ENCODE measurements at regions not wholly inside any gene's neighbourhood (a gene's known extent, or its start where the extent isn't known, plus 50 kb on each side); places are given as distances from the start of the nearest gene placed in this dataset.

DNA sequence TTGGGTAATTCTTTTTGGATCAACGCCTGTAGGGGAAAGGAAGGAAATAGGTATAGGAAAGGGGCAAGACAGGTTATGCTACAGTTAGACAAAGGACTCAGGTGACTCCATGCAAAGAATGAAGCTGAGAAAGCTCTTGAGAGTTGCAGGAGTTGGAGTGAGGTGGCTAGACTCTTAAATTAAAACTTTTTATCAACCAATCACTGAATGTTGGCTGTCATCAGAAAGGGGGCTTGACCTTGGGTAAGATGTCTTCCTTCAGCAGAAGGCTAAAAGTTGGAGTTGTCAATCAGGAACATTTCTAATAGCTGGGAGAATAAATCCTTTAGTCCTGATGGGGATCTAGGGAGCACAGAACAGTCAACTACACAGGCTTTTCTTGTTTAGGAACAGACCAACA, 595.4 kb downstream of the SLC16A7 start:
- Histone ChIP-seq H3K27ac (no peak overlapping the region), H3K36me3 (no peaks in the 10 kb centered on the region), H3K27me3 (no peaks in the 10 kb centered on the region), H3K9me3 (no peaks in the 10 kb centered on the region), H3K4me3 (ENCODE audit: low read depth in 1 of 2, low read length in 1 of 2) (no peak overlapping the region), H3K4me1 (ENCODE audit: control insufficient read depth in 1 of 2, insufficient read depth in 1 of 2, low read depth in 1 of 2, low read length in 1 of 2) (no peaks in the 10 kb centered on the region)
- TF ChIP-seq, protein P1, sequence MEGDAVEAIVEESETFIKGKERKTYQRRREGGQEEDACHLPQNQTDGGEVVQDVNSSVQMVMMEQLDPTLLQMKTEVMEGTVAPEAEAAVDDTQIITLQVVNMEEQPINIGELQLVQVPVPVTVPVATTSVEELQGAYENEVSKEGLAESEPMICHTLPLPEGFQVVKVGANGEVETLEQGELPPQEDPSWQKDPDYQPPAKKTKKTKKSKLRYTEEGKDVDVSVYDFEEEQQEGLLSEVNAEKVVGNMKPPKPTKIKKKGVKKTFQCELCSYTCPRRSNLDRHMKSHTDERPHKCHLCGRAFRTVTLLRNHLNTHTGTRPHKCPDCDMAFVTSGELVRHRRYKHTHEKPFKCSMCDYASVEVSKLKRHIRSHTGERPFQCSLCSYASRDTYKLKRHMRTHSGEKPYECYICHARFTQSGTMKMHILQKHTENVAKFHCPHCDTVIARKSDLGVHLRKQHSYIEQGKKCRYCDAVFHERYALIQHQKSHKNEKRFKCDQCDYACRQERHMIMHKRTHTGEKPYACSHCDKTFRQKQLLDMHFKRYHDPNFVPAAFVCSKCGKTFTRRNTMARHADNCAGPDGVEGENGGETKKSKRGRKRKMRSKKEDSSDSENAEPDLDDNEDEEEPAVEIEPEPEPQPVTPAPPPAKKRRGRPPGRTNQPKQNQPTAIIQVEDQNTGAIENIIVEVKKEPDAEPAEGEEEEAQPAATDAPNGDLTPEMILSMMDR (IDR thresholded peaks at IDR 0.05): no peak

DNA sequence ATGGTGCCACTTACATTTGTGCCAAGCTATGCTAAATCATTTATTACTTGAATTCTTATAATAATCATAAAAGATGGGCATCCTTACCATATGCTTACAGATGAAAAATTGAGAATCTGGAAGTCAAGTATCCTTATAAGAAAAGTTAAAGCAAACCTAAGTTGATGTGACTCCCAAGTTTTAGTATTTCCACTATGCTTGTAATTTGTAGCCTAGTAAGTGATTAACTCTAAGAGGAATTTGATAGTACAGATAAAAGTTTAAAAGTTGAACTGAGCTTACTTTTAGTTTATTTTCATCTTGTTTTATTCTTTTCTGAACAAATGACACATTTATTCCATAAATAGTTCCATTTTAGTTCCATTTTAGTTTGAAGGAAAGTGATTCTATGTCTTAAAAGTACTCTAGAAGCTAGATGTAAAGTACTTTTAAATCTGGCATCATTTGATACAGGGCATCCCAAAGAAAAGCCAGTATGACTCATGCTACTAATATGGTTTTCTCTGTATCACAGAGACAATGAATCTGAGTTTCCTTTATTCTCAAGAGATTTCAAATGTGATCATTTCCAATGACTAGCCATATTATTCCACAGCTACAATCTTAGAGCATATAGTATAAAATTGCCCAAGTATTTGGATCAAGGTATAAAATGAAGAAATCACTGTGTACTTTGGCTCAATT, 596.0 kb downstream of the SLC16A7 start:
- TF ChIP-seq, protein P1 (IDR thresholded peaks at IDR 0.05): no peak
- Histone ChIP-seq H3K27me3 (no peaks in the 10 kb centered on the region), H3K9me3 (no peaks in the 10 kb centered on the region), H3K36me3 (no peaks in the 10 kb centered on the region), H3K4me3 (ENCODE audit: low read depth in 1 of 2, low read length in 1 of 2) (no peak overlapping the region), H3K27ac (no peak overlapping the region), H3K4me1 (ENCODE audit: control insufficient read depth in 1 of 2, insufficient read depth in 1 of 2, low read depth in 1 of 2, low read length in 1 of 2) (no peaks in the 10 kb centered on the region)

DNA sequence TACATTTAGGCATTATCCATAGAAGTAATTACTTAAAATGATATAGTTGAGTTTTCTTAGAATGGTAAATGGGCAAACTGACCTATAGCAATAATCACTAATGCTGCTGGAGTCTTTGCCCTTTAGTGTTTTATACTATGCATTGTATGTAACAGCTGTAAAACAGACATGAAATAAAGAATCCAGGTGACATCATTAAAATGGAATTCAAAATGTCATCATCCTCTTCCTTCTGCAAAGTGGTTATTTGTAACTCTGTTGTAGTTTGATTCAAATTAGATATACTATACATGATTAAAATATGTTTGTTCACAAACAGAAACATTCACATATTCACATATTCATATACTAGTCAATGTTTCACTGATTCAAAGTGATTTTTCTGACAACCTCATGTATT, 598.8 kb downstream of the SLC16A7 start:
- Histone ChIP-seq H3K27ac (no peak overlapping the region), H3K4me1 (ENCODE audit: control insufficient read depth in 1 of 2, insufficient read depth in 1 of 2, low read depth in 1 of 2, low read length in 1 of 2) (no peaks in the 10 kb centered on the region), H3K27me3 (no peaks in the 10 kb centered on the region), H3K36me3 (no peaks in the 10 kb centered on the region), H3K4me3 (ENCODE audit: low read depth in 1 of 2, low read length in 1 of 2) (no peak overlapping the region), H3K9me3 (no peaks in the 10 kb centered on the region)
- TF ChIP-seq, protein P1 (IDR thresholded peaks at IDR 0.05): no peak

DNA sequence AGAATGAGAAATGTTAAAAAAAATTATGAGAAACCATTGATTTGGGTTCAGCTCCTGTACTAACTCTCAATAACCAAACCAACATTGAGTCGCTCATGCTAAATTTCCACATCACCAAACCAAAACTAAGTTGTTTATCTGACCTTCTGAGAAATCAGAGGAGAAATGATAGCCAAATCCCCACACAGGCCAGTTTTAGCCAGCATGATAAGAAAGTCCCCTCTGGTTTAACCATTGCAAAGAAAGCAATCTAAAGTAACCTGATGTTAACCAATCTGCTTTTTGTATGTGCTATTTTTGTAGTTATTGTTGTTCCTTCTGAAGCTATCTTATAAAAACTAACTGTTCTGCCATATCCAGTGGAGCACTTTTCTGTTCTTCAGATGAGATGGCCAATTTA, 599.7 kb downstream of the SLC16A7 start:
- TF ChIP-seq, protein P1 (IDR thresholded peaks at IDR 0.05): no peak
- H3K9me3 ChIP-seq: no peaks in the 10 kb centered on the region
- H3K36me3 ChIP-seq: no peaks in the 10 kb centered on the region
- H3K27me3 ChIP-seq: no peaks in the 10 kb centered on the region
- H3K4me1 ChIP-seq (ENCODE audit: control insufficient read depth in 1 of 2, insufficient read depth in 1 of 2, low read depth in 1 of 2, low read length in 1 of 2): no peaks in the 10 kb centered on the region
- H3K4me3 ChIP-seq (ENCODE audit: low read depth in 1 of 2, low read length in 1 of 2): no peak overlapping the region
- H3K27ac ChIP-seq: no peak overlapping the region

DNA sequence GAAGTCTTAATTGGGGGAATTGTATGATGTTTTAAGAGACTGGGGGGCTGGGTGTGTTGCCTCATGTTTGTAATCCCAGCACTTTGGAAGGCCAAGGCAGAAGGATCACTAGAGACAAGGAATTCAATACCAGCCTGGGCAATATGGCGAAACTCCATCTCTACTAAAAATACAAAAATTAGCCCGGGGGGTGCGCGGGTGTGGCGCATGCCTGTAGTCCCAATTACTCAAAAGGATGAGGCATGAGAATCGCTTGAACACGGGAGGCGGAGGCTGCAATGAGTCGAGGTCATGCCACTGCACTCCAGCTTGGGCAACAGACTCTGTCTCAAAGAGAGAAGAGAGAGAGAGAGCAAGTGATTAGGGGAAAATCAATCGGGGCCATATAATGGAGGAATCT, 600.5 kb downstream of the SLC16A7 start:
- Histone ChIP-seq H3K36me3 (no peaks in the 10 kb centered on the region), H3K27me3 (no peaks in the 10 kb centered on the region), H3K9me3 (no peaks in the 10 kb centered on the region), H3K4me1 (ENCODE audit: control insufficient read depth in 1 of 2, insufficient read depth in 1 of 2, low read depth in 1 of 2, low read length in 1 of 2) (no peaks in the 10 kb centered on the region), H3K27ac (no peak overlapping the region), H3K4me3 (ENCODE audit: low read depth in 1 of 2, low read length in 1 of 2) (no peak overlapping the region)
- TF ChIP-seq, protein P1 (IDR thresholded peaks at IDR 0.05): no peak

All from neutrophil (primary cell).